ENCODE measurements at regions not wholly inside any gene's neighbourhood (a gene's known extent, or its start where the extent isn't known, plus 50 kb on each side); places are given as distances from the start of the nearest gene placed in this dataset.
"Not testable (repeated sequence)": the region's sequence is repeated elsewhere in the genome, so short reads cannot be mapped to it uniquely, and the experiment has no call there.

- no peak for DNase-seq
Observed at GRCh38 chr15:54839379-54839778, 357.4 kb downstream of the RSL24D1 start.

GRCh38 chr15:54836052-54836795 lies 360.5 kb downstream of the RSL24D1 start:
- DNase-seq = no peak

- DNase-seq = no peak
Observed at GRCh38 chr15:54829821-54830220, 366.9 kb downstream of the RSL24D1 start.

GRCh38 chr15:54820811-54821210 lies 375.9 kb downstream of the RSL24D1 start:
- DNase-seq = no peak

GRCh38 chr15:54820098-54820497 lies 376.6 kb downstream of the RSL24D1 start:
- no peak for DNase-seq

GRCh38 chr15:54816401-54816800 lies 380.3 kb downstream of the RSL24D1 start:
- DNase-seq = no peak

- DNase-seq = no peak
Observed at GRCh38 chr15:54815556-54815955, 381.2 kb downstream of the RSL24D1 start.

GRCh38 chr15:54812383-54812782 lies 384.4 kb downstream of the RSL24D1 start:
- DNase-seq = no peak

GRCh38 chr15:54810496-54810895 lies 386.2 kb downstream of the RSL24D1 start:
- DNase-seq = no peak

GRCh38 chr15:54810031-54810430 lies 386.7 kb downstream of the RSL24D1 start:
- DNase-seq = no peak

- DNase-seq = no peak
Observed at GRCh38 chr15:54808321-54808720, 388.4 kb downstream of the RSL24D1 start.

- DNase-seq = no peak
Observed at GRCh38 chr15:54803987-54804386, 392.8 kb downstream of the RSL24D1 start.

- DNase-seq = no peak
Observed at GRCh38 chr15:54803134-54803808, 393.5 kb downstream of the RSL24D1 start.

- no peak for DNase-seq
Observed at GRCh38 chr15:54792526-54792925, 404.2 kb downstream of the RSL24D1 start.

- no peak for DNase-seq
Observed at GRCh38 chr15:54790693-54791092, 406.0 kb downstream of the RSL24D1 start.

- DNase-seq = no peak
Observed at GRCh38 chr15:54789376-54789775, 407.4 kb downstream of the RSL24D1 start.

- not testable (repeated sequence) for DNase-seq
Observed at GRCh38 chr15:54781220-54781619, 415.5 kb downstream of the RSL24D1 start.

GRCh38 chr15:54779271-54779670 lies 417.5 kb downstream of the RSL24D1 start:
- DNase-seq = no peak

GRCh38 chr15:54776410-54776809 lies 420.3 kb downstream of the RSL24D1 start:
- DNase-seq = no peak

GRCh38 chr15:54772663-54773062 lies 424.1 kb downstream of the RSL24D1 start:
- no peak for DNase-seq

- DNase-seq = not testable (repeated sequence)
Observed at GRCh38 chr15:54749461-54749860, 447.3 kb downstream of the RSL24D1 start.

- no peak for DNase-seq
Observed at GRCh38 chr15:54722342-54722986, 474.3 kb downstream of the RSL24D1 start.

- no peak for DNase-seq
Observed at GRCh38 chr15:54719325-54719724, 477.4 kb downstream of the RSL24D1 start.
